ENCODE measurements at regions not wholly inside any gene's neighbourhood (a gene's known extent, or its start where the extent isn't known, plus 50 kb on each side); places are given as distances from the start of the nearest gene placed in this dataset.

DNA sequence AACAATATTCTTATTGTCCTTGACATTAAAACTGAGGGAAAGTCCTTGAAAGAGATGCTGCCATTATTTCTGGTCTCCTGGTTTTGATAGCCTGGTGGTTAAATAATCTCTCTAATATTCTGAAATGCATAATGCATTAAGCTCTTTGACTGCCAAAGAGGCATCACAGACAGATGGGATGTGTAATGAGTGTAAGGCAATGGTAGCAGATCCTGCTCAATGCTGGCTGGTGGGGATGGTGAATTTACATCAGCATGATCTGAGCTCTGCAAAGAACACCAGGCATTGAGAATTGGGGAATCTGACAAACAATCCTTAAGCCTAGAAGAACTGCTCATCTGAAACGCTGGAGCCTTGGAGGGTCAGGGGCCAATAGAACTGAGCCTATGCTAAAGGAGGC lies 528.6 kb upstream of the LMCD1 start:
- TF ChIP-seq, protein P1, sequence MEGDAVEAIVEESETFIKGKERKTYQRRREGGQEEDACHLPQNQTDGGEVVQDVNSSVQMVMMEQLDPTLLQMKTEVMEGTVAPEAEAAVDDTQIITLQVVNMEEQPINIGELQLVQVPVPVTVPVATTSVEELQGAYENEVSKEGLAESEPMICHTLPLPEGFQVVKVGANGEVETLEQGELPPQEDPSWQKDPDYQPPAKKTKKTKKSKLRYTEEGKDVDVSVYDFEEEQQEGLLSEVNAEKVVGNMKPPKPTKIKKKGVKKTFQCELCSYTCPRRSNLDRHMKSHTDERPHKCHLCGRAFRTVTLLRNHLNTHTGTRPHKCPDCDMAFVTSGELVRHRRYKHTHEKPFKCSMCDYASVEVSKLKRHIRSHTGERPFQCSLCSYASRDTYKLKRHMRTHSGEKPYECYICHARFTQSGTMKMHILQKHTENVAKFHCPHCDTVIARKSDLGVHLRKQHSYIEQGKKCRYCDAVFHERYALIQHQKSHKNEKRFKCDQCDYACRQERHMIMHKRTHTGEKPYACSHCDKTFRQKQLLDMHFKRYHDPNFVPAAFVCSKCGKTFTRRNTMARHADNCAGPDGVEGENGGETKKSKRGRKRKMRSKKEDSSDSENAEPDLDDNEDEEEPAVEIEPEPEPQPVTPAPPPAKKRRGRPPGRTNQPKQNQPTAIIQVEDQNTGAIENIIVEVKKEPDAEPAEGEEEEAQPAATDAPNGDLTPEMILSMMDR (IDR thresholded peaks at IDR 0.05; ENCODE audit: low read depth, low read length): no peak
- TF ChIP-seq POLR2A (IDR thresholded peaks at IDR 0.05; ENCODE audit: extremely low read depth, insufficient read length): no peak
- TF ChIP-seq MYC (IDR thresholded peaks at IDR 0.05; ENCODE audit: low read depth, low read length): no peak
- TF ChIP-seq, protein P2, sequence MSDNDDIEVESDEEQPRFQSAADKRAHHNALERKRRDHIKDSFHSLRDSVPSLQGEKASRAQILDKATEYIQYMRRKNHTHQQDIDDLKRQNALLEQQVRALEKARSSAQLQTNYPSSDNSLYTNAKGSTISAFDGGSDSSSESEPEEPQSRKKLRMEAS (IDR thresholded peaks at IDR 0.05; ENCODE audit: low read depth, low read length): no peak

Data from NB4 (cell line).